CD4-positive, alpha-beta T cell treated with Interleukin-4 for 1 hour (primary cell): ENCODE measurements at regions not wholly inside any gene's neighbourhood (a gene's known extent, or its start where the extent isn't known, plus 50 kb on each side); places are given as distances from the start of the nearest gene placed in this dataset.
"Not testable (repeated sequence)": the region's sequence is repeated elsewhere in the genome, so short reads cannot be mapped to it uniquely, and the experiment has no call there.

Experiments
- DNase-seq, 2 donors: peaks; one replicate each; pipeline ENCODE4 v3.0.0-alpha.2; 2020 to 2022

GRCh38 chr4:83758285-83758684, 222.4 kb downstream of the GPAT3 start:
- DNase-seq: no peak

- DNase-seq: no peak
Measured at GRCh38 chr4:83757121-83757621, 221.3 kb downstream of the GPAT3 start.

- no peak for DNase-seq
Measured at GRCh38 chr4:83753260-83753659, 217.4 kb downstream of the GPAT3 start.

GRCh38 chr4:83751336-83751949, 215.5 kb downstream of the GPAT3 start:
- no peak for DNase-seq

DNA sequence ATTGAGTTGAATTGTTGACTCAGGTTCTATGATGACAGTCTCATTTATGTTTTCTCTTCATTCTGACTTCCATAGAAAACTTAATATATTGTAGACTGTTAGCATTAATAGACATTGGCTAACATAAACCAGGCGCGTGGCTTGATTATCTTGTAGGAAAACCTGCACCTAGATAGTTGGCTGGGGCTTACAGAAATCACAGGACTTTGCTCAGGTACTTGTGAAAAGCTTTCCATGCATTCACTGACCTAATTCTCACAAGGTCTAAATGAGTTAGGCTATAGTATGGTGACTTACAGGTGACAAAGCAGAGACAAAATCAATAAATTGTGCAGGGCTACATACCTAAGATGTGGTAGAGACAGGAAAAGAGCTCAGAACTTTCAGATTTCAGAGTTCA, 212.8 kb downstream of the GPAT3 start:
- no peak for DNase-seq

DNA sequence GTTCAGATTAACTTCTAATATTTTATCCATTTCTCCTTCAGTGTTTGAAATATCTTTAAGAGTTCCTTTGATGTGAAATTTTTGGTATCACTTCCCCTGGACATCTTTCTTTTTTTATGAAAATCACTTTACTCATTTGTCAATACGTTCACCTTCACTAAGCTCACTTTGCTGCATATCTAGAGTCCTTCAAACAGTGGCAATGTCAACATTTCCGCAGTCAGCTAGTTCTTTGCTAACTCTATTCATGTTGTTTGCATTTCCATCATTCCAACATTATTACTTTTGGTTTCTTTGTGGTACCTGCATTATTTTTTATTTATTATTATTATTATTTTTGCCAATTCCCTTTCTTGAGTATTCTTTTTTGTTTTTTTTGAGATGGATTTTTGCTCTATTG, 203.0 kb downstream of the GPAT3 start:
- DNase-seq: no peak

GRCh38 chr4:83734576-83734975, 198.7 kb downstream of the GPAT3 start:
- no peak for DNase-seq

DNA sequence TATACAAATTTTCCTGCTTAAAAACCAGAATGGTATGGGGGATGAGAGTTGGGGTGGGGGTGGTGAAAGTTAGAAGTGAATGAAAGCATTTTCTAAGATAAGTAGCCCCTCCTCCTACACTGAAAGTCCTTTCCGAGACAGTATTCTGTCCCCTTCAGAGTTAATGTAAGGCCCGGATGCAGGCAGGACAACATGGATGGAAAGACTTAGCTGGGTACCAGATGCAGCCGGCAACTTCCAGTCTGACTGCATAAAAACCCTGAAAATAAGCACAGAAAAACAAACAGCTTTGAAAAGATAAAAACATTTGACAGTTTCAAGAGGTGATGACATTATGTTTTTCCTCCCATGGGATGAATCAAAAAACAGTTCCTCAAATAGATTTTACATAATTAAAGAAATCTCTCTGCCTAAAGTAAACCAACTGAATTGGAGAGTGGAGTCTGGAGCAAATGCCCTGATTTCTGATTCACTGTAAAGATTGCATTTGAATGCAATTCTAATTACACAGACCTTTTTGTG, 196.3 kb downstream of the GPAT3 start:
- DNase-seq: no peak

- no peak for DNase-seq
Measured at GRCh38 chr4:83731609-83732008, 195.7 kb downstream of the GPAT3 start.

DNA sequence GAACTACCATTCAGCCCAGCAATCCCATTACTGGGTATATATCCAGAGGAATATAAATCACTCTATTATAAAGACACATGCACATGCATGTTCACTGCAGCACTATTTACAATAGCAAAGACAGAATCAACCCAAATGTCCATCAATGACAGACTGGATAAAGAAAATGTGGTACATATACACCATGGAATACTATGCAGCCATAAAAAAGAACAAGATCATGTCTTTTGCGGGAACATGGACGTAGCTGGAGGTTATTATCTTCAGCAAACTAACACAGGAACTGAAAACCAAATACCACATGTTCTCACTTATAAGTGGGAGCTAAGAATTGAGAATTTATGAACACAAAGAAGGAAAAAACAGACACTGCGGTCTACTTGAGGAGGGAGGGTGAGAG, 195.1 kb downstream of the GPAT3 start:
- DNase-seq: not testable (repeated sequence)

DNA sequence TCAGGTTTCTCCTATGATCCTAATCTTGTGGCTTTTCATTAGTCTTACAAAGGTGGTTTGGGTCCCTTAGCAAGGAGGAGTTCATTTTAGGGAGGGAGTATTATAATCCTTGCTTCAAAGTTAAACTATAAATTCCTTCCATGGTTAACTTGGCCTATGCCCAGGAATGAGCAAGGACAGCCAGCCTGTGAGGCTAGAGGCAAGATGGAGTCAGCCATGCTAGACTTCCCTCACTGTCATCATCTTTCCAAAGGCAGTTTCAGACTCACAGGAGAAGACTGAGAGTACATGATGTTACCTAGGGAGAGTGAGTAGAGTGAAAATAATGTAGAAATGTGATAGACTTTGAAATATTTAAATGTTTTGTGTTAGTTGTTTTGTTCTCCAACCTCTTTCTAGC, 192.3 kb downstream of the GPAT3 start:
- DNase-seq: no peak

DNA sequence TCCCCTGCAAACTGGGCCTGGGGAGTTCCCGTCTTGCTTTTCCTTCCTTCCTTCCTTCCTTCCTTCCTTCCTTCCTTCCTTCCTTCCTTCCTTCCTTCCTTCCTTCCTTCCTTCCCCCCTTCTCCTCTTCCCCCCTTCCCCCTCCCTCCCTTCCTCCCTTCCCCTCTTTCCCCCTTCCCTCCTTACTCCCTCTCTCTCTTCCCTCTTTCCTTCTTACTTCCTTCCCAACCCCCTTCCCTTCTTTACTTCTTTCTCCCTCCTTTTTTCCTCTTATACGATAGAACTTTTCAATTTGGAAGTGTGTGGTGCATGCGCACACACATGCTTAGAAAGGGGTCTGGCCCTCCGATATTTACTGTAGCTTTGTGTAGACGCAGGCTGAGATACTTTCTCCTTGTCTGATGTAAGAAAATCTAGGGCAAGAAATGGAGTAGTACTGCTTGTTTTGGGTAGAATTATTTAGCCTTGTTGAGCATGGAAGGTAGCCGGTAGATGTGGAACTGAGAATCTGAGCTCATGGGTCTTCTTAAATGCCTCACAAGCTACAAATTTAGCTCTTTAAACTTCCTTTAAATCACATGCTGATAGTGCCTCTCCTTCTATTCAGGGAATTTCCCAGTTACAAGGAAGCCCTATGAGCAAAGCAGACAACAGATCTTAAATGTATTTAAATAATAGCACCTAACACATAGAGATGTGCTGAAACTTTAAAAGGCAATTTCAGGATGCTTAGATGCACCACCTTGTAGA, 189.6 kb downstream of the GPAT3 start:
- DNase-seq: no peak

DNA sequence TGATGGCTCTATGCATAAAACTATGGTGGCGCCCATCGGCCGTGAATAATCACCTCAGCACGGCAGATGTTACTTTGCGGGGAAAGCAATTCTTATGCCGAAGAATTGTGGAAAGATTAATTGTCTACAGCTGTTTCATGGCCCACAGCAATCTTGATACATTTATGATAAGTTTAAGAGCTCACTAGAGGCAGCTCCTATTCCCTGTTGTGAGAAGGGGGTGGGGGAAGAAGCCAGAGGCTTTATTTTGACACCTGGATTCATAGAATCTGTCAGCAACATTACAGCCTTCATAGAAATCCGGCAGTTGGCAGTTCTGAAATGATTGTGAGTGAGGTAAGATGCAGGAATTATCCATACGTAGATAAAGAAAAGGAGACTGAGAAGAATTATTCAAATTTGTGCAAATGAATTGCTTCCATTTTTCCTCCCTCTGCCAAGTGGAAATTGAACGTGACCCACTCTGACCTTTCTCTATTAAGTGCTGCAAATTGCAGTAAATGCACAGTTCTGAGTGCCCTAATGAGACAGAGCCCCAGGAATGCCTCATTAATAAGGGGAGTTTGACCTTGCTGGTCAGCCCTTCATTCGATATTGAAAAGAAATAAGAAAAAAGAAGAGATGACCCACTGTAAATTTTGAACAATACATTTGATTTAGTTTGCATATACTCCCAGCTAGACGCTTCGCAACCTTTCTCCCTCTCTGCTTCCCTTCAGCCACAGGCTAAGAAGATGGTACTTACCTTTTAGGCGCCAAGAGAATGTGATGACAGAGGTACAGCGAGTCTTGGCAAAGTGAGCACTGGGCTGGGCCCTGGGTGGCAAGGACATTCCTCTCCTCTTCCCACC, 188.8 kb downstream of the GPAT3 start:
- no peak for DNase-seq

DNA sequence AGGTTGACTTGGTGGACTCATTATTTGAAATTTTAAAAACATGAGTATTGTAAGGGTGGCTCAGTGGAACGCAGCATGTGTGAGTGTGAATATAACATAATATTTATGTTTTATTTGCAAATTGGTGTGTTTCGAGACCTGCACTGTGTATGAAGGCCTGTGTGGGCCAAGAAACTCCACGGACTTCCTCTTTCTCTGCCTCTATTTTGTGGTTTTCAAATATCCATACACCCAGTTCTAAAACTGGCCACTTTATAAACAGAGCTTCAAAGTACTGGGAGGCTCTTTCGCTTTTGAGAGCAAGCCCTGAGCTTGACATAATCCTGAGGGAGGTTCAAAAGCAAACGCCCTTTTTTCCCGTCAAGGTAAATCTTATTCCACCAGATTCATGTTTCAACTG, 187.7 kb downstream of the GPAT3 start:
- DNase-seq: no peak

- DNase-seq: no peak
Measured at GRCh38 chr4:83722730-83723269, 186.9 kb downstream of the GPAT3 start.

- no peak for DNase-seq
Measured at GRCh38 chr4:83716874-83717273, 181.0 kb downstream of the GPAT3 start.

GRCh38 chr4:83712890-83713289, 177.0 kb downstream of the GPAT3 start:
- DNase-seq: no peak

- DNase-seq: no peak
Measured at GRCh38 chr4:83709627-83710026, 173.7 kb downstream of the GPAT3 start.

- DNase-seq: no peak
Measured at GRCh38 chr4:83708500-83709175, 172.7 kb downstream of the GPAT3 start.

DNA sequence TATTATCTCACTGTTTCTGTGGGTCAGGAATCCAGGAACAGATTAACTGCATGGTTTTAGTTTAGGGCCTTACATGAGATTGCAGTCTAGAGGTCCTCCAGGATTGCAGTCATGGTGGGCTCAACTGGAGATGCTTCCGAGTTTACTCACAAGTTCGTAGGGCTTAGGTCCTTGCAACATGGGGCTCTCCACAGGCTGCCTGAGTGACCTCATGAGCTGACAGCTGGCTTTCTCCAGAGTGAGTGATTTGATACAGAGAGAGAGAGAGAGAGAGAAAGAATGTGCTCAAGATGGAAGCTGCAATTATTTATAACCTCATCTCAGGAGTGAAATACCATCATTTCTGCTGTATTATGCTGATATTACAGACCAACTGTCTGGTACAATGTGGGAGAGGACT, 168.9 kb downstream of the GPAT3 start:
- no peak for DNase-seq

DNA sequence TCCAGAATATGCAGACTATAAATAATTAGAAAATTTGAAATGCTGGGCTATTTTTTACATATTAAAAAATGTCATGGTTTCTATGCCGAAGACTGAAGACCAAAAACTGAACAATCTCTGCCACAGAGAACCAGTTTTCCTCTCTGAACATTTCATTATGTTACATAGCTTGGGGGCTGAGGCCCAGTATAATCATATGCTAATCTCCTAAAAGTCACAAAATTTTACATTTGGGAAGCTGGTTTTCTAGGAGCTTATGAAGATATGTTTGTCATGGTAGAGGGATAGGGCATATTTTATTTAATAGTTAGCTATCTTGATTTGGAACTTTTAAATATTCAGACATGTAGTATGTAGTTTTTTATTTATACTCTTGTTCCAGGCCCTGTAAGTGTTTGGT, 167.8 kb downstream of the GPAT3 start:
- no peak for DNase-seq

GRCh38 chr4:83701041-83701440, 165.1 kb downstream of the GPAT3 start:
- no peak for DNase-seq

GRCh38 chr4:83699358-83699757, 163.4 kb downstream of the GPAT3 start:
- no peak for DNase-seq
